GM12878 (cell line): ENCODE measurements at regions not wholly inside any gene's neighbourhood (a gene's known extent, or its start where the extent isn't known, plus 50 kb on each side); places are given as distances from the start of the nearest gene placed in this dataset.

Source experiments
- ATAC-seq: fragments of 200-7000 bp; cut with Tn5 transposase; 3 replicates; pipeline ENCODE4 v1.9.1; 2020; ENCODE audit warnings: mild to moderate bottlenecking, moderate library complexity
- BruUV-seq: library from RNA; stranded (reverse); fragments of 400-500 nt; replicated peaks from 2 replicates; lab custom pipeline; 2021; lab: Mats Ljungman, UMichigan
- CTCF ChIA-PET: fragments of 300-600 bp; sonication (Branson Sonifier 250); formaldehyde crosslinking; extraction: SDS; loops from one replicate; lab custom pipeline; 2021; ENCODE audit warnings: inconsistent platforms; lab: Yijun Ruan, JAX
- POLR2A ChIA-PET: fragments of 350-600 bp; formaldehyde crosslinking; extraction: SDS; loops from one replicate; lab custom pipeline; 2021; ENCODE audit warnings: inconsistent platforms; lab: Charles Lee
- RAD21 ChIA-PET: fragments of 300-600 bp; sonication (Branson Sonifier 250); formaldehyde crosslinking; loops from one replicate; lab custom pipeline; 2023; ENCODE audit warnings: antibody characterized with exemption; ENCODE audit not compliant: unreplicated experiment; lab: Charles Lee
- SMC1A ChIA-PET: fragments of 300-600 bp; sonication (Branson Sonifier 250); formaldehyde crosslinking; loops from one replicate; lab custom pipeline; 2023; ENCODE audit not compliant: unreplicated experiment, uncharacterized antibody; lab: Charles Lee
- DNase-seq: peaks from one replicate; pipeline ENCODE4 v3.0.0-alpha.2; 2011; ENCODE audit warnings: low read depth, low spot score
- FAIRE-seq: peaks from 3 replicates; lab custom pipeline; 2011; peaks lifted over from hg19 to GRCh38; lab: Jason Lieb, UNC
- H2AFZ ChIP-seq: 2 replicates; pipeline ENCODE4 v1.6.0; 2011; ENCODE audit warnings: low read depth, low read length, control low read depth; ENCODE audit not compliant: control insufficient read depth
- H3K27ac ChIP-seq: 2 replicates; pipeline ENCODE4 v1.5.1; 2011; ENCODE audit warnings: control low read depth; ENCODE audit not compliant: control insufficient read depth, insufficient read depth
- H3K27me3 ChIP-seq, 2 experiments: replicated peaks in 1 of 2; 2 replicates each; pipeline versions ENCODE4 v1.6.0 to v1.6.1; 2011; ENCODE audit warnings: low read length in 1 of 2; ENCODE audit not compliant: control insufficient read depth in 2 of 2, insufficient read depth in 2 of 2
- H3K36me3 ChIP-seq, 2 experiments: 2 replicates each; pipeline ENCODE4 v1.5.1; 2011; ENCODE audit warnings: low read length in 1 of 2; ENCODE audit not compliant: control insufficient read depth in 2 of 2, insufficient read depth in 2 of 2
- H3K4me1 ChIP-seq: 2 replicates; pipeline ENCODE4 v1.6.1; 2011; ENCODE audit warnings: mild to moderate bottlenecking, low read length, moderate library complexity, mixed read lengths; ENCODE audit not compliant: control insufficient read depth, insufficient read depth
- H3K4me2 ChIP-seq: 2 replicates; pipeline ENCODE4 v1.6.0; 2011; ENCODE audit warnings: control low read depth; ENCODE audit not compliant: control insufficient read depth, insufficient read depth
- H3K4me3 ChIP-seq: fragments of 200-600 bp; sonication (generic); 2 replicates; pipeline ENCODE4 v1.5.1; 2016
- H3K79me2 ChIP-seq: 2 replicates; pipeline ENCODE4 v1.6.0; 2011; ENCODE audit warnings: low read length; ENCODE audit not compliant: control insufficient read depth, insufficient read depth
- H3K9ac ChIP-seq: 2 replicates; pipeline ENCODE4 v1.8.0; 2011; ENCODE audit warnings: low read length, control low read depth, mixed read lengths; ENCODE audit not compliant: control insufficient read depth, insufficient read depth
- H3K9me3 ChIP-seq: replicated peaks from 3 replicates; pipeline ENCODE4 v1.5.1; 2011; ENCODE audit warnings: mild to moderate bottlenecking, low read length; ENCODE audit not compliant: control insufficient read depth, insufficient read depth
- H4K20me1 ChIP-seq: 2 replicates; pipeline ENCODE4 v1.6.0; 2011; ENCODE audit not compliant: control insufficient read depth, insufficient read depth
- EP300 ChIP-seq, 2 experiments: fragments of 150-350 bp in 1 of 2; IDR thresholded peaks; 2 replicates each; pipeline ENCODE4 v1.6.1; 2011 to 2012; ENCODE audit warnings: low read depth in 2 of 2, low read length in 2 of 2, borderline replicate concordance in 1 of 2, improper control_type of control experiment in 1 of 2, inconsistent platforms in 1 of 2; ENCODE audit not compliant: control insufficient read depth in 1 of 2
- KDM1A ChIP-seq: fragments of 200-600 bp; sonication (generic); IDR thresholded peaks from 2 replicates; pipeline ENCODE4 v1.6.1; 2016; ENCODE audit warnings: borderline replicate concordance
- LARP7 ChIP-seq: fragments of 450-650 bp; IDR thresholded peaks from 2 replicates; pipeline ENCODE4 v1.6.1; 2017; ENCODE audit warnings: mild to moderate bottlenecking
- NFYB ChIP-seq: IDR thresholded peaks from 2 replicates; pipeline ENCODE4 v1.6.1; 2011; ENCODE audit warnings: low read depth, mild to moderate bottlenecking, low read length, improper control_type of control experiment, moderate library complexity; ENCODE audit not compliant: insufficient read depth
- POLR2A ChIP-seq: IDR thresholded peaks from 2 replicates; pipeline ENCODE4 v1.6.1; 2011; ENCODE audit warnings: low read depth, mild to moderate bottlenecking, low read length
- POU2F2 ChIP-seq: IDR thresholded peaks from 3 replicates; pipeline ENCODE4 v1.6.1; 2011; ENCODE audit warnings: low read depth, mild to moderate bottlenecking, low read length, borderline replicate concordance
- RUNX3 ChIP-seq: IDR thresholded peaks from 2 replicates; pipeline ENCODE4 v1.6.1; 2012; ENCODE audit warnings: low read length, inconsistent platforms
- SUZ12 ChIP-seq: fragments of 200-600 bp; sonication (generic); IDR thresholded peaks from one replicate; pipeline ENCODE4 v1.6.1; 2018; ENCODE audit warnings: antibody characterized with exemption, mild to moderate bottlenecking; ENCODE audit not compliant: unreplicated experiment
- TARDBP ChIP-seq: IDR thresholded peaks from 2 replicates; pipeline ENCODE4 v1.6.1; 2016; ENCODE audit warnings: borderline replicate concordance
- TCF12 ChIP-seq: IDR thresholded peaks from 2 replicates; pipeline ENCODE4 v1.6.1; 2011; ENCODE audit warnings: low read depth, mild to moderate bottlenecking, low read length
- ZNF384 ChIP-seq: IDR thresholded peaks from 2 replicates; pipeline ENCODE4 v1.6.1; 2012; ENCODE audit warnings: low read depth, mild to moderate bottlenecking, low read length, improper control_type of control experiment, borderline replicate concordance
- WGBS: methylation state at CpG from one replicate; pipeline ENCODE4 v1.1.6; 2016; ENCODE audit warnings: low lambda C conversion rate; ENCODE audit not compliant: insufficient replicate concordance, insufficient coverage; ENCODE audit errors: missing lambda C conversion rate; 5-methylcytosine and 5-hydroxymethylcytosine counted together
- in situ Hi-C: fragments of 300-500 bp; cut with MboI; formaldehyde crosslinking; loops from 9 replicates; pipeline ENCODE4 v1.14.3; 2018; ENCODE audit warnings: mixed read lengths
- intact Hi-C: fragments of 100-400 bp; cut with micrococcal nuclease; formaldehyde crosslinking; loops from one replicate; pipeline ENCODE4 v1.14.2; 2022; ENCODE audit not compliant: unreplicated experiment
- TF ChIP-seq, protein P1 (sequence below): fragments of 450-650 bp; IDR thresholded peaks from 2 replicates; pipeline ENCODE4 v1.6.1; 2018; ENCODE audit warnings: mild to moderate bottlenecking, low read depth, moderate library complexity; ENCODE audit not compliant: partially characterized antibody
- TF ChIP-seq, protein P2 (sequence below): IDR thresholded peaks from 2 replicates; pipeline ENCODE4 v1.6.1; 2011; ENCODE audit warnings: low read depth, low read length, improper control_type of control experiment, borderline replicate concordance
- TF ChIP-seq, protein P3 (sequence below): fragments of 450-650 bp; IDR thresholded peaks from 2 replicates; pipeline ENCODE4 v1.6.1; 2017; ENCODE audit warnings: mild to moderate bottlenecking, moderate library complexity

DNA sequence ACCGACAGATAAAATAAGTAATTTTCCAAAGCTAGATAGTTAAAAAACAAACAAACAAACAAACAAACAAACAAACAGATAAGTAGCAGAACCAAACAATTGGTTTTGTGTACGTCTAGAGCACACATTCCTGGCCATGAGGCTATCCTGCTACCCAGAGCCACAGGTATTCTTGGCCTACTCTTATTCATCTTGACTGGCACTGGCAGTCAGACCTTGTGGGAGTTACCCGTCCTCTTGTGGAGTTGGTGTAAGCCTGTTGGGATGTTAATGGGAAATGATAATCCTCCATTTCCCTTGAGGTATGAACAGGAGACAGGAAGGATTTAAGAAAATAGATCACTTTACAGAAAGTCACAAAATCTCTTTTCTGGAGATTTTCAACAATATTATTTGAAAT is 142.4 kb upstream of the MEOX2 start (continued):
- TF ChIP-seq, protein P1, sequence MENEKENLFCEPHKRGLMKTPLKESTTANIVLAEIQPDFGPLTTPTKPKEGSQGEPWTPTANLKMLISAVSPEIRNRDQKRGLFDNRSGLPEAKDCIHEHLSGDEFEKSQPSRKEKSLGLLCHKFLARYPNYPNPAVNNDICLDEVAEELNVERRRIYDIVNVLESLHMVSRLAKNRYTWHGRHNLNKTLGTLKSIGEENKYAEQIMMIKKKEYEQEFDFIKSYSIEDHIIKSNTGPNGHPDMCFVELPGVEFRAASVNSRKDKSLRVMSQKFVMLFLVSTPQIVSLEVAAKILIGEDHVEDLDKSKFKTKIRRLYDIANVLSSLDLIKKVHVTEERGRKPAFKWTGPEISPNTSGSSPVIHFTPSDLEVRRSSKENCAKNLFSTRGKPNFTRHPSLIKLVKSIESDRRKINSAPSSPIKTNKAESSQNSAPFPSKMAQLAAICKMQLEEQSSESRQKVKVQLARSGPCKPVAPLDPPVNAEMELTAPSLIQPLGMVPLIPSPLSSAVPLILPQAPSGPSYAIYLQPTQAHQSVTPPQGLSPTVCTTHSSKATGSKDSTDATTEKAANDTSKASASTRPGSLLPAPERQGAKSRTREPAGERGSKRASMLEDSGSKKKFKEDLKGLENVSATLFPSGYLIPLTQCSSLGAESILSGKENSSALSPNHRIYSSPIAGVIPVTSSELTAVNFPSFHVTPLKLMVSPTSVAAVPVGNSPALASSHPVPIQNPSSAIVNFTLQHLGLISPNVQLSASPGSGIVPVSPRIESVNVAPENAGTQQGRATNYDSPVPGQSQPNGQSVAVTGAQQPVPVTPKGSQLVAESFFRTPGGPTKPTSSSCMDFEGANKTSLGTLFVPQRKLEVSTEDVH: no peak
- TF ChIP-seq LARP7 (no peak), NFYB (no peak), POLR2A (no peak), TARDBP (no peak)
- TF ChIP-seq, protein P2, sequence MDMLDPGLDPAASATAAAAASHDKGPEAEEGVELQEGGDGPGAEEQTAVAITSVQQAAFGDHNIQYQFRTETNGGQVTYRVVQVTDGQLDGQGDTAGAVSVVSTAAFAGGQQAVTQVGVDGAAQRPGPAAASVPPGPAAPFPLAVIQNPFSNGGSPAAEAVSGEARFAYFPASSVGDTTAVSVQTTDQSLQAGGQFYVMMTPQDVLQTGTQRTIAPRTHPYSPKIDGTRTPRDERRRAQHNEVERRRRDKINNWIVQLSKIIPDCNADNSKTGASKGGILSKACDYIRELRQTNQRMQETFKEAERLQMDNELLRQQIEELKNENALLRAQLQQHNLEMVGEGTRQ: no peak

DNA sequence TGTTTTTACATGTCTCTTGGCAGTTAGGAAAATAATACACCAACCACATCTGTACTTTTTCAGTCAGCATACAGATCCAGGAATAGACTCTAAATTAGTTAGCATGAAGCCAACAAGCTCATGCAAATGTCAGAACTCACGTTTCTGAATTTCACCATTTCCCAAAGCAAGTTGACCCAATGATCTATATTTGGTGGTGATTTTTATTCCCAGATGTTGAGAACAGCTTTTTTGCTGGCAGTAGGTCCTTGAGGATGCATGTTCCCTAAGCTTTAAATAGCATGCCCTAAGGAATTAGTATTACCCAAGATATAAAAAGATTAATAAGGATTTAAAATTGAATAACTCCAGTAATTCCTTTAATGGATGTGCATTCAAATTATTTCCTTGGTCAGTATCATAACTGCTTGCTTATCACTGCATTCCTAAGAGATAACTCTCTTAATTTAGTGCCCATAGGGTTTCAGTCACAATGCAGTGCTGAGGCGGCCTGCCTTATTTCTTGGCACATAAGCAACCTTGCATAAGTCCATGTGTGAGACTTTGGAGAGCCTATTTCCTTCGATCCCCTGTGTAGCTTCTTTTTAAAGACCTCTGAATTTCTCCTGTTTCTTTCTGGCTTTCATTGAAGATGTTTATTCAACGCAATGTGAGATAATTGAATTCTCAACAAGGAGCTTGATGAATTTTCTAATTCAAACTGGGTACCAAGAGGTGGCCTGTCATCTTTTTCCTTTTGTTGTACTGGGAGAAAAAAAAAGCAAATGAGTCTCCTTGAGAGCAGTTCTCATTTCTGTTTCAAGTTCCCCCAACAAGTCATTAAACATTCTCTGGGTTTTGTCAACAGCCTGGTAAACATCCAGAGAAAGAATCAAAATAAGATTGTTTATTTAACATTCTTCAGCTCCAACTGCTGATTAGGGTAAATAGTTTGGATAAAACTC is 135.3 kb upstream of the MEOX2 start:
- CTCF ChIA-PET: interaction anchor here (1.1 kb wide), 1 partner anchor 9 kb away, joined by 3 read pairs; no protein-coding TSS in a partner anchor
- no peak for TF ChIP-seq ZNF384
- no peak for TF ChIP-seq SUZ12
- TF ChIP-seq TCF12: no peak
- TF ChIP-seq RUNX3: no peak
- TF ChIP-seq, protein P3, sequence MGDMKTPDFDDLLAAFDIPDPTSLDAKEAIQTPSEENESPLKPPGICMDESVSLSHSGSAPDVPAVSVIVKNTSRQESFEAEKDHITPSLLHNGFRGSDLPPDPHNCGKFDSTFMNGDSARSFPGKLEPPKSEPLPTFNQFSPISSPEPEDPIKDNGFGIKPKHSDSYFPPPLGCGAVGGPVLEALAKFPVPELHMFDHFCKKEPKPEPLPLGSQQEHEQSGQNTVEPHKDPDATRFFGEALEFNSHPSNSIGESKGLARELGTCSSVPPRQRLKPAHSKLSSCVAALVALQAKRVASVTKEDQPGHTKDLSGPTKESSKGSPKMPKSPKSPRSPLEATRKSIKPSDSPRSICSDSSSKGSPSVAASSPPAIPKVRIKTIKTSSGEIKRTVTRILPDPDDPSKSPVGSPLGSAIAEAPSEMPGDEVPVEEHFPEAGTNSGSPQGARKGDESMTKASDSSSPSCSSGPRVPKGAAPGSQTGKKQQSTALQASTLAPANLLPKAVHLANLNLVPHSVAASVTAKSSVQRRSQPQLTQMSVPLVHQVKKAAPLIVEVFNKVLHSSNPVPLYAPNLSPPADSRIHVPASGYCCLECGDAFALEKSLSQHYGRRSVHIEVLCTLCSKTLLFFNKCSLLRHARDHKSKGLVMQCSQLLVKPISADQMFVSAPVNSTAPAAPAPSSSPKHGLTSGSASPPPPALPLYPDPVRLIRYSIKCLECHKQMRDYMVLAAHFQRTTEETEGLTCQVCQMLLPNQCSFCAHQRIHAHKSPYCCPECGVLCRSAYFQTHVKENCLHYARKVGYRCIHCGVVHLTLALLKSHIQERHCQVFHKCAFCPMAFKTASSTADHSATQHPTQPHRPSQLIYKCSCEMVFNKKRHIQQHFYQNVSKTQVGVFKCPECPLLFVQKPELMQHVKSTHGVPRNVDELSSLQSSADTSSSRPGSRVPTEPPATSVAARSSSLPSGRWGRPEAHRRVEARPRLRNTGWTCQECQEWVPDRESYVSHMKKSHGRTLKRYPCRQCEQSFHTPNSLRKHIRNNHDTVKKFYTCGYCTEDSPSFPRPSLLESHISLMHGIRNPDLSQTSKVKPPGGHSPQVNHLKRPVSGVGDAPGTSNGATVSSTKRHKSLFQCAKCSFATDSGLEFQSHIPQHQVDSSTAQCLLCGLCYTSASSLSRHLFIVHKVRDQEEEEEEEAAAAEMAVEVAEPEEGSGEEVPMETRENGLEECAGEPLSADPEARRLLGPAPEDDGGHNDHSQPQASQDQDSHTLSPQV: no peak
- TF ChIP-seq POU2F2: no peak
- no peak for TF ChIP-seq EP300 (IDR thresholded peaks at IDR 0.05; ENCODE audit: borderline replicate concordance in 1 of 2, control insufficient read depth in 1 of 2, low read depth in 2 of 2, low read length in 2 of 2)
- TF ChIP-seq KDM1A: no peak

More for the DNA sequence above, 135.3 kb upstream of the MEOX2 start:
- WGBS: 1% methylated on average over 4 of the region's 4 CpGs
- H3K27ac ChIP-seq: no peak overlapping the region
- no peak overlapping the region for H3K9ac ChIP-seq
- ATAC-seq: no peak
- RAD21 ChIA-PET: no interaction called here
- H3K4me1 ChIP-seq: no peaks in the 10 kb centered on the region
- H3K9me3 ChIP-seq: no peaks in the 10 kb centered on the region
- no peak overlapping the region for H3K4me2 ChIP-seq
- no TSS peak for BruUV-seq
- no peaks in the 10 kb centered on the region for H3K36me3 ChIP-seq
- in situ Hi-C loops (no loop called here), intact Hi-C loops (no loop called here)
- FAIRE-seq: no peak
- H2AFZ ChIP-seq: no peak overlapping the region
- no peaks in the 10 kb centered on the region for H4K20me1 ChIP-seq
- H3K27me3 ChIP-seq: no peaks in the 10 kb centered on the region
- SMC1A ChIA-PET: interaction anchor here (0.8 to 1.4 kb wide), 5 partner anchors 10 to 44 kb away, joined by 3 read pairs; no protein-coding TSS in a partner anchor
- no peak for DNase-seq
- H3K79me2 ChIP-seq: no peaks in the 10 kb centered on the region
- POLR2A ChIA-PET: interaction anchor here (0.5 kb wide), 1 partner anchor 31 kb away, joined by 5 read pairs; no protein-coding TSS in a partner anchor
- no peak overlapping the region for H3K4me3 ChIP-seq
